ENCODE measurements at regions not wholly inside any gene's neighbourhood (a gene's known extent, or its start where the extent isn't known, plus 50 kb on each side); places are given as distances from the start of the nearest gene placed in this dataset.

GRCh38 chr10:131749767-131750142 is 151.1 kb upstream of the PPP2R2D start:
- TF ChIP-seq RFX5 (IDR thresholded peaks at IDR 0.05), result no peak
- TF ChIP-seq CTCF (IDR thresholded peaks at IDR 0.05), result no peak
- TF ChIP-seq POLR2A (IDR thresholded peaks at IDR 0.05; ENCODE audit: low read length), result no peak
- TF ChIP-seq, protein P1, sequence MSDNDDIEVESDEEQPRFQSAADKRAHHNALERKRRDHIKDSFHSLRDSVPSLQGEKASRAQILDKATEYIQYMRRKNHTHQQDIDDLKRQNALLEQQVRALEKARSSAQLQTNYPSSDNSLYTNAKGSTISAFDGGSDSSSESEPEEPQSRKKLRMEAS (IDR thresholded peaks at IDR 0.05), result no peak
- TF ChIP-seq ELK1 (IDR thresholded peaks at IDR 0.05; ENCODE audit: low read depth, low read length), result no peak
- no peak for TF ChIP-seq HOXA7 (CRISPR knock-in tag; IDR thresholded peaks at IDR 0.05)
- TF ChIP-seq REST (IDR thresholded peaks at IDR 0.05), result no peak
- no peak for TF ChIP-seq EP300 (IDR thresholded peaks at IDR 0.05)
- no peak for TF ChIP-seq ZFP36 (IDR thresholded peaks at IDR 0.05; ENCODE audit: borderline replicate concordance, partially characterized antibody)
- TF ChIP-seq POLR2AphosphoS2 (conservative IDR thresholded peaks at IDR 0.05; ENCODE audit: low read length), result no peak
- no peak for TF ChIP-seq RCOR1 (IDR thresholded peaks at IDR 0.05; ENCODE audit: low read depth, low read length)
- TF ChIP-seq MAFK (IDR thresholded peaks at IDR 0.05; ENCODE audit: partially characterized antibody), result no peak
- no peak for TF ChIP-seq JUN (IDR thresholded peaks at IDR 0.05)
